Left colon (tissue), 2 donors: ENCODE measurements at regions not wholly inside any gene's neighbourhood (a gene's known extent, or its start where the extent isn't known, plus 50 kb on each side); places are given as distances from the start of the nearest gene placed in this dataset.
A peak's percentile ranks its signal among the peaks of the same experiment; 100 is the strongest.
"Not testable (repeated sequence)": the region's sequence is repeated elsewhere in the genome, so short reads cannot be mapped to it uniquely, and the experiment has no call there.

ENCODE experiments used
- ATAC-seq: fragments of 200-7000 bp; cut with Tn5 transposase; one replicate; pipeline ENCODE4 v1.9.1; 2020; ENCODE audit warnings: mild to moderate bottlenecking, moderate library complexity
- DNase-seq, 2 donors: peaks; one replicate each; pipeline ENCODE4 v3.0.0-alpha.2; 2020
- intact Hi-C, 2 donors: fragments of 100-400 bp; cut with DNase I in 1 of 2; cut with micrococcal nuclease in 1 of 2; formaldehyde crosslinking; loops; one replicate each; pipeline versions ENCODE4 v1.11.2 to v1.14.0; 2022; cut with DNase I, micrococcal nuclease
- donor health status: DM: no; HTN: no; CAD: no.
- donor health status: DM: yes; HTN: yes; CAD: no.

DNA sequence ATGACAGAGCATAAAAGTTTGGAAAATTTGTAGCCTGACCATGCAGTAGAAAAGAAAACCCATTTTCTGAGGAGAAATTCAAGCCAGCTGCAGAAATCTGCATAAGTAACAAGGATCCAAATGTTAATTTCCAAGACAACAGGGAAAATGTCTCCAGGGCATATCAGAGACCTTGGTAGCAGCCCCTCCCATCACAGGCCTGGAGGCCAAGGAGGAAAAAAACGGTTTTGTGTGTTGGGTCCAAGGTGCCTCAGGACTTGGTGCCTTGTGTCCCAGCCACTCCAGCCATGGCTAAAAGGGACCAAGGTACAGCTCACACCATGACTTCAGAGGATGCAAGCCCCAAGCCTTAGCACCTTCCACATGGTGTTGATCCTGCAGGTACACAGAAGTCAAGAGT is 324.4 kb downstream of the ETAA1 start:
- ATAC-seq, result no peak
- intact Hi-C loops, result no loop called here
- DNase-seq, result no peak

DNA sequence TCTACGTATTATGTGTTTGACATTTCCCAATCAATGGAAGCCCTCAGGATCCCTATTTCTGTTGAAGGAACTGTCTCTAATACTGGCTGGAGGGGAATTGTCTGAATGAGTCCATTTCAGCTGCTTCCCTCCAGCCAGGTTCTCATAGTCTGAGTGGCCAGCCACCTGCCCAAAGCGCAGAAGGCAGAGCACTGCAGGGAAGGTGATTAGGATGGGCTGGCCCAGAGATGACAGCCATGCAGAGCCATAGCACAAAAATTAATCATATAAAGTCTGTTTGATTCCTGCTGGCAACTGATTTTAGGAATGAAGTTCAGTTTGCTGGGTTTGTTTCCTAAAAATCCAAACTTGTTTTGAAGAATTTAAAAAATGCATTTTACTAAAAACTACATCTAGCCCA is 327.1 kb downstream of the ETAA1 start:
- intact Hi-C loops, result no loop called here
- no peak for ATAC-seq
- DNase-seq, result no peak

DNA sequence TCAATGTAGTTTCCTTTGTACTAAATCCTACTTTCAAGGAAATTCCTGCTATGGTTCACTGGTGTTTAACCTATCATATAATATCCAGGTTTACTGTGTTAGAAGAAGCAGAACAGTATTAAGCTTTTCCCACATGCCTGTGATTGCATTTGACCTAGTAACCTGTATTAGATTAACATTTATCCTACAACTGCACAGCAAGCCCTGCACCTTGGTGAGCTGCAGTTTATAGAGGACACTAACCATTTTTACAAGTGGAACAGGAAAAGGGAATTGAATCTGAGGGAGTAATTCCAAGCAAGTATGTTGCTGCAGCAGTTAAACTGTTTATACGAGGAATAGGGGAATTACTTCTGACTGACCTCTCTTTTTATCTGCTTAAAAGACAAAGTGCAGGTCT is 328.6 kb downstream of the ETAA1 start:
- DNase-seq (no peak), ATAC-seq (peak; percentile 45)
- intact Hi-C loops, result no loop called here

DNA sequence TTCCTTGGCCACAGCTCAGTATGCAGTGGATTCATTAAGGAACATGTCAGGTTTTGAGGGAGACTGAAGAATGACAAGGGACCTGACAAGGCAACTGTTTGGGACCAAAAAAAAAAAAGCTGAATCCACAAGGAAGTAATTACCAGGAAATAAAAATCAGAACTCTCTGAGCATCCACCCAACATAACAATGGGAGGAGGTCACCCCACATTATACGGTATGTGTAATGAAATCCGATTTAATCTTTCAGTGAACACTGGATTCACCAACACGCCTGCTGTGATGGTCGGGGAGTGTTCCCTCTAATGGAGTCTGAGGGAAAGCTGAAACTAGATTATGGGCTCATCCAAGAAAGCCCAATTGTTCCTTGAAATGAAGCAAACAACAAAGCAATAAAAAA is 329.3 kb downstream of the ETAA1 start:
- ATAC-seq (peak; percentile 65), DNase-seq (no peak)
- intact Hi-C loops, result no loop called here

DNA sequence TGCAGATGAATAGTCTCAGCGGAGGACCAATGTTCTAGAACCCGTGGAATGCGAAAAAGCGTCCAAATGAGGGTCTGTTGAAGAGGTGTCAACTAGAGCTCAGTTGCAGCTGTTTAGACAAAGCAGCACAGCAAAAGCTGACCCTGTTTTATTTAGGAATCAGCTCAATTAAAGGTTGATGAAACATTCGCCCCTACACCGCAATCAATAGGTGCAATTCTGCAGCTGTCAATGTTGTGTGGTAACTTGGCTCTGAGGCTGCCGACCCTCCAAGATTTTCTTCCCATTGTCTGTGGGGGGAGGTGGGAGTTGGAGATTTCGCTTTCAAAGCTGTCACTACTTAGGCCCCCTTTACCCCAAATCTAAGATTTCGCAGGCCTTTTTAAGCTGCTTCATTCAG is 330.0 kb downstream of the ETAA1 start:
- DNase-seq (no peak), ATAC-seq (no peak)
- intact Hi-C loops, result no loop called here

DNA sequence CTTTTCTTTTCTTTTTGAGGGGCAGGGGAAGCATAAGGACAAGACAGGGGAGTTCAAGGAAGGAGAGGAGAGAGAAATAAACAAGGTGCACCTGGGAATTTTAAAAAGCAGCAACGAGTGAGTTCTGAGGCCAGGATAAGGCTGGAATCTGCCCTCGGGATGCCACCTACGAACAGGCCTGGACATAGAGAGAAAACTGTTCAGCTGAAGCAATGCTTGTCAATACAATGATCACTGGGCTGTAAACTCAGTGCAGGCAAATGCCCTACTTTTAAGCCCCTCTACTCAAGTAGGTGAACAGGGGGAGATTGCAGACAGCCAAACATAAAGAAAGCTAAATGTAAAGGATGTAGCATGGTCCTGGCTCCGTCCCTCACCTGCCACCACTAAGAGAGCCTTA is 330.5 kb downstream of the ETAA1 start:
- intact Hi-C loops, result no loop called here
- no peak for DNase-seq
- ATAC-seq, result no peak

DNA sequence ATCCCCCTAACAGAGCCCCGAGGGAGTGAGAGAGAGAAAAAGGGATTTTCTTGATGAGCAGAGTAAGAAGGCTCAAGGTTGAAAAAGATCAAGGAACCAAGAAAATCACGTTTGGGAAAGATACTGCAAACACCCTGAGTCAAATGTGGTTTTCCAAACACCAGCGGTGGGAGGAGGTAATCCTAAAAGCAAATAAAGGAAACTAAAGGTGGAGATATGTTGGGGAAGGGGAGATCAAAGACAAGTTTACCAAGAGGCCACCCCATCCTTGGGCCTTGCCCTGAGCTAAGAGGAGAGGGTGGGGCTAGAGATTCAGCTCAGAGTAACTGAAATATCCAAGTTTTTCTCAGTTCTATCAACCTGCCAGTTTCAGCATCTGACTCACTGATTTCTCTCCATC is 332.3 kb downstream of the ETAA1 start:
- no peak for ATAC-seq
- intact Hi-C loops, result no loop called here

DNA sequence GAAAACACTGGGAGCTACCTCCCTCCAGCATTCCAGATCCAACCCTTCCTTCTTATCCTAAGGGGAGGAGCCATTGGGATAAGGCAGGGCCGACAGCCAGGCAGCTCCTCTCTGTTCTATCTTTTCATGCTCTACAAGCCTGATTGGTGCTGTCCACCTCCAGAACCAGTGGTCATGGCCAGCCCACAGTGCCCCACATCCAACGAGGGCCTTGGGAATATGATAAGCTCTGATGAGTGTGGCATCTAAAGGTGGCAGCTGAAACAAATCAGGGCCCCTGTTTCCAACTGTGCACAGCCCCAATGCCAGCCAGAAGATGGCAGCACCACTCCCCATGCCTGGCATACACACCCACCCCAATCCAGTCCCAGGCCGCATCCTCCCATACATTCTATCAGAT is 329.3 kb downstream of the C1D start:
- no peak for ATAC-seq
- DNase-seq, result peak in 1 of 2 donors; percentile 4
- intact Hi-C loops, result no loop called here

More for the DNA sequence above, 332.3 kb downstream of the ETAA1 start:
- DNase-seq, result no peak

DNA sequence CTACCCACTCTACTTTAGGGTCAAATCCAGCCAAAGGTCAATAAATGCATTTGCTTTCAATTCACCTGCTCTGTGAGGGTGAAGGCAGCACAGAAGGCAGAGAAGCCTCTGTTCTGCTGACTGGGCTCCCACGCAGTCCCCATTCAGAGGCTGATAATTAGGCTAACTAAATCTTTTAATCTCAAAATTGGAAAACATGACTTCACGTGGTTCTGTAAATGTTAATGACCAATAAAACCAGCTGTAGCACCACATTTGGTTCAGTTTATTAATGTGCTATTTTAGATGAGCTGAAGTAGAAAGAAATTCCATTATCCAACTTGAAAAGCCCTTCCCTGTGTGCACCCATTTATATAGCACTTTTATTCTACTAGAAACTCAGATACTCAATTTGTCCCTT is 310.6 kb downstream of the C1D start:
- intact Hi-C loops, result no loop called here
- DNase-seq, result no peak
- no peak for ATAC-seq

DNA sequence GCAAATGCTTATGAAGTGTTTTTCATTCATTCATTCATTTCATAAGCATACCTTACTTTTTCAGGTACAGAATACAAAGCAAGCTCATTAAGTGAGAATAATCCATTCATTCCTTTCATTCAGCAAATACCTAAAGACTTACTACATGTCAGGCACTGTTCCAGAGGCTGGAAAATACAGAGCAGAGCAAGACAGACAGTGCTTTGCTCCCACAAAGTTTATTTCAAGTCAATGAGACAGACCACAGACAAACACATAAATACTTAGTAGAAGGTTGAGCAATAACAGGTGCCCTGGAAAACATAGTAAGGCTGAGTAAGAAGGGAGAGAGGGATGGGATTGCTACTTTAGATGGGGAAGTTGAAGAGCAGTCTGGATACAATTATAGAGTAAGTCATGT is 309.8 kb downstream of the C1D start:
- ATAC-seq, result no peak
- DNase-seq, result no peak
- intact Hi-C loops, result no loop called here

DNA sequence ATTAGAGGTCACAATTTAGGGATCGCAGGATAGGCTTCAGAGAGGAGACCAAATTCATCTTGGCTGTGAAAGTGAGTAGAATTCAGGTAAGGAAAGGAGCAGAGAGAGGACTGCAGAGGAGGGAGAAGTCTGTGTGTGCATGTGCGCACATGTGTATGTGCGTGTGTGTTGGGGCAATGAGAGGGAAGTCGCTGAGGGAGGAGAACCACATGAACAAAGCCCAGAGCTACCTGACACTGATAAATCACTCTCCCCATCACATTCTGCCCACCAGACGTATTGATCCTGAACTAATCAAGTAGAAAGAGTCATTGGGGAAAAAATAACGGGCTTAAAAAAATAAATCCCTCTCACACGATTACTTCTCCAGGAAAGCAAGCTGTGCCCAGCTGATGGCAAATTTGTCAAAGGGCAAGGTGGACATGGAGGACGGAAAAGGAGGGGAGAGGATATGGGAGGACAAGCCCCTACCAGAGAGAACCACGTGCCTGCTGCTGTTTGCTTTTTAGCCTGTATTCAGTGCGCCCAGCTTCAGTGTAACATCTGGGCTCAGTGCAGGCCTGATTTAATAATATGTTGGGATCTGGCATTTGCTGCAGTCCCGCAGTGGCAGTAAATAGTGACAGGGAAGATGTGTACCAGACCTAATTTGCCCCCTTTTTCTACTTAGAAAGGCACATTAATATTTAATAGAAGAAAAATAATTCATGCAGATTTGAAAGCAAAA is 307.5 kb downstream of the C1D start:
- ATAC-seq (no peak), DNase-seq (no peak)
- intact Hi-C loops, result no loop called here

DNA sequence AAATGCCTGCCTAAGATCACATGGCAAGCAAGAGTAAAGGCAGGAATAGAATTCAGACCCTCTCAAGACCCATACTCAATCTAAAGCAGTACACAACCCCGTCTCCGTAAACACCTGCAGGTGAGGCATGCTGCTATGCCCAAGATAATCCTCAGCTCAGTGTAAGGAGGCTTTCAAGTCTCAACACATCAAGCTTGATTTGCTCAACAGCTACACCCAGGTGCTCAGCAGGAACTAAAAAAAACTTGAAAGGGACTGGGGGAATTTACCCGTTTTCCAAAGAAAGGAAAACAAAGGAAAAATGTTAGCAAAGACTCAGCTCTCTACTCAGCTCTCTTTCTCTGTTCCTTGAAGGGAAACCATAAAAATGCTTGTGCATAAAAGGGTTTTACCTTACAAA is 301.8 kb downstream of the C1D start:
- DNase-seq, result no peak
- intact Hi-C loops, result no loop called here
- ATAC-seq, result no peak

DNA sequence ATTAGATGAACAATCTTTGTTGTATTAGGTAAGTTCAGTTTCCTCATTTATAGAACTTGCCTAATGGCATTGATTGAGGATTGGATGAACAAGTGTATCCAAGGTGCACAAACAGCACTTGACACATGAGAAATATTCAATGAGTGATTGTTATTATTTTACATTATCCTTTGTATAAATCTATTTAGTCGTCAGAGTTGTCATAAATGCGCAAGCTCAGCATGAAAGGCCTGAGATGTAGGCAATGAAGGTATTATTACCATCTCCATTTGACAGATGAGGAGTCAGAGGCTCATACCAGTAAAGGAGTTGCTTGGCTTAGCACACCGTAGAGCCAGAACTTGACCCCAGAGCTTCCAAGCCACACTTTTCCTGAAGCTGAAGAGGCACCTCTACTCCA is 291.4 kb downstream of the C1D start:
- ATAC-seq, result no peak
- DNase-seq, result no peak
- intact Hi-C loops, result no loop called here

DNA sequence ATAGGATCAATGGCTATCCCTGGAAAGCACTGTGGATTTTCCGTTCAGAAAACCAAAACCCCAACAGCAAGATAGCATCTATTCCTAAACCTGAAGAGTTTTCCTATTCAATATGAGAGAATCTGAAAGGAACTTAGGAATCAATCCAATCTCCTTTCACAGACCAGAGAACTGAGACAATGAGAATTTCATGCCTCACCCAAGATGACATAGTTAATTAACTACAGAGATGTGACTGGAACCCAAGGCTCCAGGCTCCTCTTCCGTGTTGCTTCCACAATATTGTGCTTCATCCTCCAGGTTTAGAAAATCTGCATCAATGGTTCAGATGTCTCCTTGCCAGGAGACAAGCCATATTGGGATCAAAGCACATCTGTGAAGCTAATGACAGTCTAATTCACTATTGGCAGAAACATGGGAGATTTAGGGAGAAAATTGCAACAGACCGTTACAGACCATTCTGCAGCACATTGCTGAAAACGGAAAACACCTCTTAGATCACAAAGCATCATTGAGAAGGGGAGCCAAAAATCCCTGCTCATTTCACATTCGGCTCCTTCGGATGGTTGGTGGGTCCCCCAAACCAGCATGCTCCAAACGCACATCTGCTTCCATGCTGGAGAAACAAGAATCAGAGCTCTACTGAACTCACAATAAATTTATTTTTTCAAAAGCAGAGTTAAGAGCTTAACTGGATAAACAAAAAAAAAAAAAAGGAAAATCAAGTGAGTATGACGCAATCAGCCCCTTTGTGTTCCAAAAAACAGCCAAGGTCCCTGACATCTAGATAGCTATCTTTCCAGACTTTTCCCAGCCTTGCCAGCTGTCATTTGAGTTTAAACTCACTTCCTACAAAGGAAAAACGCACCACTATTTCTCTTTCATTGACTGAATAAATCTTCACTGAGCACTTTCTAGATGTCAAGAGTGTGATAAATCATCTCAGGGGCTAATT is 290.3 kb downstream of the C1D start:
- intact Hi-C loops, result no loop called here

DNA sequence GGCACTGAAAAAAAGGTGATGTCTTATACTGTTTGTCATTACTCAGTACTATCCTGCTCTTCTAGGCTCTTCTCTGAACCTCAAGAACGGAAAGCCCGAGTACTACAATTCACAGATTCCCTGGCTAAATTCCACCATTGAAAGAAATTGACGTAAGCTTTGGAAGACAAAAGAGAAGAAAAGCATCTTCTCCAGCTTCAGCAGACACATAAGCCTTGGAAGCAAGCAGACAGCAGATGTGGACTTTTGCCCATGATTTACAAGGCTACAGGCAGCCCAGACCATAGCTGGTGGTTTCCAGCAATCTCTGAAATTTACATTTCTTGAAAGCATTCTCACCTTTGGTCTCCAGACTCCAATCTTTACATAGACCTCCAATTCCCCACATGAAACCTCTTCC is 289.0 kb downstream of the C1D start:
- DNase-seq, result no peak
- no peak for ATAC-seq
- intact Hi-C loops, result no loop called here

More for the DNA sequence above, 290.3 kb downstream of the C1D start:
- DNase-seq (no peak), ATAC-seq (no peak)

DNA sequence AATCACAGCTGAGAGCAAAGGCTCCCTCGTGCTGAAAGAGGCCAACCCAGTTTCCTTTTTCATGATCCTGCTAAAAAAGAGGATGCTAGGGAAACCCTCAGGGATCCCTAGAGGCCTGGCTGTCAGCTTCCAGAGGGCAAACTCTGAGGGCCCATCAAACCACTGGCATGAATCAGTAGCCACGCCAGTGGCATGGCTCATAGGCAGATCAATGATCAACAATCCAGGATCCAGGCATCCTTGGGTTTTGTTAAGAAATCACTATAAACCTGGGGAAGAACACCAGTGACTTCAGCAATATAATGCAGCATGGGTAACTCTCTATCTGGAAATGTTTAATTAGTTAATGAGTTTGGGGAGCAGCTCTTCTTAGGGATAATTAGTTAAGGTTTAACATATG is 286.5 kb downstream of the C1D start:
- intact Hi-C loops, result no loop called here
- DNase-seq (no peak), ATAC-seq (no peak)

DNA sequence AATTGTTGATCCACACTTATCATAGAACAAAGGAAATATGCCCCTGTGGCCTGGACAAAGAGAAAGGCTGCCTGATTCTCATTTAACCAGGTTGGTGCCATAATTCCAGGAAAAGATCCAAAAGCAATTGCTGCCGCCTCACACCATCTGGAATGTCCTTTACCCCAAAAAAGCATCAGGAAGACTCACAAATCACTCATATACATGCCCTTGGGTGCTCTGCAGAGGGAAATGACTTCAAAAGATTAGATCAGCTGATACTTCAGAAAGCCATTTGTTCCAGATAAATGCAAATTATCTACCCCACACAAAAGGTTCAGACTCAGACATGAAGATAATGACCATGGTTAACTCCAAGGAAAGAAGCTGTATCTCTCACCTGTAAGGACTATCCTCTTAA is 285.8 kb downstream of the C1D start:
- no peak for ATAC-seq

DNA sequence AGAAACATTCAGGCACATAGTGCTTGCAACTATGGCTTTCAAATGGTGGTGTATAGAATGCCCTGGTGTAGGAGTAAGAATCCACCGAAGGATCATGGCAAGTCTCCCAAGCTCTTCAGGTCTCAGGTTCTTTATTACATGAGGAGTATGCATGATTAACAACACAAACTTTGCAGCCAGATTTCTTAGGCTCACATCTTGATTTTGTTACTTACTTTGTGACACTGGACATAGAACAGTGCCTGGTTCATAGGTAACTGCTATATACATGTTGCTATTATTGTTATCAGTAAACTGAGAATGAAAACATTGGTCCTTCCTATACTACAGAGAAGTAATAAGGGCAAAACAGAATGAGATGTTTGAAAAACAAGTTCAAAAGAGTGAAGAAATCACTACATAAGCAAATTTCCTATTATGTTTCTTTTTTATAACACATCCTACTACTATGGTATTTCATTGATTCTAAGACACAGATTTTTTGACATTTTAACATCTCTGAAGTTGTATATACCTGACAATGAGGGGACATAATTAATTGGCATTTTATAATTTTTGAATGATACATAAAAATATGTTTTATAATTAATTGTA is 284.9 kb downstream of the C1D start:
- ATAC-seq (no peak), DNase-seq (no peak)
- intact Hi-C loops, result no loop called here

More for the DNA sequence above, 285.8 kb downstream of the C1D start:
- intact Hi-C loops, result no loop called here
- no peak for DNase-seq

DNA sequence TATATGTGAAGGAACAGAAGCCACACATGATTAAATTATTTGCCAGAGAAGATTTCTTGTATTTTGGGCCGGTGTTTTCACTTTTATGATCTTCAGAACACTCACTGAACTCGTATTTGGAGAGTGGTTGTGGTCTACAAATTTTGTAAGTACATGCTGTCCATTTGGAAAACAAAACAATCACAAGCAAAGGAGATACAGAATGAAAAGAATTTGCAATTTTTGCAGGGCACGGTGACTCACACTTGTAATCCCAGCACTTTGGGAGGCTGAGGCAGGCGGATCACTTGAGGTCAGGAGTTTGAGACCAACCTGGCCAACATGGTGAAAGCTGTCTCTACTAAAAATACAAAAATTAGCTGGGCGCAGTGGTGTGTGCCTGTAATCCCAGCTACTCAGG is 282.0 kb downstream of the C1D start:
- intact Hi-C loops, ATAC-seq, DNase-seq: not testable (repeated sequence)

DNA sequence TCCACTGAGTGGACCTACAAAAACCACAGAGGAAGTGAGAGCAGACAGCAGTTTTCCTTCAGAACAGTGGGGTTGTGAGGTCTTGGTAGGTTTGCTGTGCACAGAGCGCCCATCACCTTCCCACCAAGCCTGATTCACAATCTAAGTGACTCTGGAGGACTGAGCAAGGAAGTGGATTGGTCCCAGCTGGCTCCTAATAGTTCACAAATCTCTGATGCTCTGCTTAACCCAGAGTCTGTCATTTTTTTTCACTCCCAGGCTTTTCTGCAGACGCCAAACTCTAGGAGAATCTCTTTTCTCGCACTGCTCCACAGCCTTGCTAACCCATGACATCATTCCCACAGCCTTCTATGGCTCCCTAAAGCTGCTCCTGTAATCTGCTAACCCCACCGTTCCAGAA is 280.4 kb downstream of the C1D start:
- DNase-seq (no peak), ATAC-seq (no peak)
- intact Hi-C loops, result no loop called here
